ENCODE measurements at regions not wholly inside any gene's neighbourhood (a gene's known extent, or its start where the extent isn't known, plus 50 kb on each side); places are given as distances from the start of the nearest gene placed in this dataset.

DNA sequence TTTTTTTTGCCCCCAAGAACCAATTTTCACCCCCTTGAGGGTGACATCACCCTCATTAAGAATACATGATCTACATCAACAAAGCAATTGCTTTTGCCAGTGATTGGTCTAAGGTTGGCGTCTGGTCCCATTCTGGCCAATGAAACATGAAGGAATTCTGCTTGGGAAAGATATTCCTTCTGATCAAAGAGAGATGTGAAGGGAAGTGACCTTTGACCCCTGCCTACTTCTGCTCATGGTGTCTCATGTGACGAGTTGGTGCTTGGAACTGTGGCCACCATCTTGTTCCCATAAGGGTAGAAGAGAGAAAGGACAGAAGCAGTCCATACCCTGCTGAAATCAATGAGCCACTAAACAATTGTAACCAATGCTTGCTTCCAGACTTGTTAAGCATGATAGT lies 85.1 kb downstream of the LBH start:
- no peak overlapping the region for H3K4me3 ChIP-seq
- H3K27me3 ChIP-seq = no peaks in the 10 kb centered on the region
- H3K27ac ChIP-seq = no peak overlapping the region
- H3K9me3 ChIP-seq = no peaks in the 10 kb centered on the region
- TF ChIP-seq, protein P1, sequence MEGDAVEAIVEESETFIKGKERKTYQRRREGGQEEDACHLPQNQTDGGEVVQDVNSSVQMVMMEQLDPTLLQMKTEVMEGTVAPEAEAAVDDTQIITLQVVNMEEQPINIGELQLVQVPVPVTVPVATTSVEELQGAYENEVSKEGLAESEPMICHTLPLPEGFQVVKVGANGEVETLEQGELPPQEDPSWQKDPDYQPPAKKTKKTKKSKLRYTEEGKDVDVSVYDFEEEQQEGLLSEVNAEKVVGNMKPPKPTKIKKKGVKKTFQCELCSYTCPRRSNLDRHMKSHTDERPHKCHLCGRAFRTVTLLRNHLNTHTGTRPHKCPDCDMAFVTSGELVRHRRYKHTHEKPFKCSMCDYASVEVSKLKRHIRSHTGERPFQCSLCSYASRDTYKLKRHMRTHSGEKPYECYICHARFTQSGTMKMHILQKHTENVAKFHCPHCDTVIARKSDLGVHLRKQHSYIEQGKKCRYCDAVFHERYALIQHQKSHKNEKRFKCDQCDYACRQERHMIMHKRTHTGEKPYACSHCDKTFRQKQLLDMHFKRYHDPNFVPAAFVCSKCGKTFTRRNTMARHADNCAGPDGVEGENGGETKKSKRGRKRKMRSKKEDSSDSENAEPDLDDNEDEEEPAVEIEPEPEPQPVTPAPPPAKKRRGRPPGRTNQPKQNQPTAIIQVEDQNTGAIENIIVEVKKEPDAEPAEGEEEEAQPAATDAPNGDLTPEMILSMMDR (IDR thresholded peaks at IDR 0.05) = no peak
- H3K36me3 ChIP-seq = no peaks in the 10 kb centered on the region
- H3K4me1 ChIP-seq = no peaks in the 10 kb centered on the region
- DNase-seq (ENCODE audit: low spot score) = no peak

DNA sequence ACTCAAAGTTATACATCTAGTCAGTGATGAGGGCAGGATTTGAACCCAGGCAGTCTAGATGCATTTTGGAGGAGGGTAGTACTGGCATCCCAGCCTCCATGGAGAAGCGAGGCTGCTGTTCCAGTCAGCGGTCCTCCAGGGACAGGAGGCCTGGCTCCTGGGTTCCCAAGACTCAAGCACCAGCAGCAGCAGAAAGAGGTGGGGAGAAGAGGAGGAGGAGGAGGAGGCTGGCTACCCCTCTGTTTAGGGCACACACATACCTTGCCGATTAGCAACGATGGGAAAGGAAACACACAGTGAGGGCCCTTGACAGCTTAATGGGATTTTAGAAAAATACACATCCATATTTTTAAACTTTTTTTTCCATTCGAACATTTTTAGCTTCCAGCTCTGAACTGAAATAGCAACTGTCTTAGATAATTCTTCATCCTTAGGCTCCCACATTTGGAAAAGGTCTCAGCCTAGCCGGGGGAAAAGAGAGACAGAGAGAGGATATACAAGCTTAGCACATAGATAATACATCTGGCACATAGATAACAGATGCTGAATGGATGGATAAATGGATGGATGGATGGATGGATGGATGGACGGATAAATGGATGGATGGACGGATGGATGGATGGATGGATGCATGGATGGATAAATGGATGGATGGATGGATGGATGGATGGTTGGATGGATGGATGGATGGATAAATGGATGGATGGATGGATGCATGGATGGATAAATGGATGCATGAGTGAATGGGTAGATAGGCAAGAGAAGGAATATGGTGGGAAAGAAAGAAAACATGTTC lies 87.9 kb downstream of the LBH start:
- Histone ChIP-seq H3K27ac (no peak overlapping the region), H3K4me3 (no peak overlapping the region), H3K36me3 (no peaks in the 10 kb centered on the region), H3K4me1 (no peaks in the 10 kb centered on the region), H3K27me3 (no peaks in the 10 kb centered on the region), H3K9me3 (no peaks in the 10 kb centered on the region)
- TF ChIP-seq, protein P1 (IDR thresholded peaks at IDR 0.05) = no peak
- no peak for DNase-seq (ENCODE audit: low spot score)

DNA sequence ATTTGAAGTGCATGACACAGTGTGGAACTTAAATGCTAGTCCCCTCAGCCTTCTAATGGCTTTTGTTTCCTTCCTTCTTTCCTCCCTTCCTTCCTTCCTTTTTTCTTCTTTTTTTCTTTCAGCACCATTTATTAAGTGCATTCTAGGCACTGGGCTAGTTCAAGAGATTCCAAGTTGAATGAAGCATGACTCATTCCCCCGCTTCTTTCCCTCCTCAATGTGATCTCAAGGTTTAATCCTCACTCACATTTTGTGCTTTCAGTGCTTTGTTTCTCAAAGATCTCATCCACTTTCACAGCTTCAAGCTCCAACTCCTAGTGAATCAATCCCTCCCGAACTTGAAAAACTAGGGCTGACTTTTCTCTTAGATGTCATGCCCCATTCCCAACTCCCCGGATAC lies 90.1 kb downstream of the LBH start:
- no peaks in the 10 kb centered on the region for H3K27me3 ChIP-seq
- no peaks in the 10 kb centered on the region for H3K4me1 ChIP-seq
- no peak for DNase-seq (ENCODE audit: low spot score)
- no peaks in the 10 kb centered on the region for H3K36me3 ChIP-seq
- no peaks in the 10 kb centered on the region for H3K9me3 ChIP-seq
- TF ChIP-seq, protein P1 (IDR thresholded peaks at IDR 0.05) = no peak
- no peak overlapping the region for H3K4me3 ChIP-seq
- H3K27ac ChIP-seq = no peak overlapping the region

DNA sequence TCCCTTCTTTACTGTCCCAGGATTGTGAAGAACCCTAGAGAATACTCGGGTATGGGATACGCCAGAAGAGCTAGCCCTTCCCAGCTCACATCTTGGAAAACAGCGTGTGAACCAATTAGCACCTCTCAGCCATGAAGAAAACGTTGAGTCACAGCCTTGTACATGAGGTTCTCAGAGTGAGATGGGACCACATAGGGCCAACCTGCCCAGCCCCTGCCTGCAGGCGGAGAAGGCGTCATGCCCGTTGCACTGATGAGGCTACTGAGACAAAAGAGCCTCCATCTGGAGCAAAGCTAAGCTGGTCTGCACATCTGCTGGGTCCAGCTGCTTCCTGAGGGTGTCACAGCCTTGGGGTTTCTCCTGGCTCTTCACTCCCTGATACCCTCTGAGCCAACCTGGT lies 92.2 kb downstream of the LBH start:
- TF ChIP-seq, protein P1 (IDR thresholded peaks at IDR 0.05) = no peak
- H3K27ac ChIP-seq = no peak overlapping the region
- H3K27me3 ChIP-seq = no peaks in the 10 kb centered on the region
- no peaks in the 10 kb centered on the region for H3K36me3 ChIP-seq
- no peaks in the 10 kb centered on the region for H3K9me3 ChIP-seq
- no peak for DNase-seq (ENCODE audit: low spot score)
- no peak overlapping the region for H3K4me3 ChIP-seq
- no peaks in the 10 kb centered on the region for H3K4me1 ChIP-seq

GRCh38 chr2:30324245-30324908 lies 93.0 kb downstream of the LBH start:
- DNase-seq (ENCODE audit: low spot score) = no peak
- H3K27me3 ChIP-seq = no peaks in the 10 kb centered on the region
- no peaks in the 10 kb centered on the region for H3K4me1 ChIP-seq
- H3K9me3 ChIP-seq = no peaks in the 10 kb centered on the region
- no peak overlapping the region for H3K27ac ChIP-seq
- TF ChIP-seq, protein P1 (IDR thresholded peaks at IDR 0.05) = no peak
- H3K36me3 ChIP-seq = no peaks in the 10 kb centered on the region
- H3K4me3 ChIP-seq = no peak overlapping the region

Data from right atrium auricular region (tissue), 2 donors.